ENCODE measurements at regions not wholly inside any gene's neighbourhood (a gene's known extent, or its start where the extent isn't known, plus 50 kb on each side); places are given as distances from the start of the nearest gene placed in this dataset.

DNA sequence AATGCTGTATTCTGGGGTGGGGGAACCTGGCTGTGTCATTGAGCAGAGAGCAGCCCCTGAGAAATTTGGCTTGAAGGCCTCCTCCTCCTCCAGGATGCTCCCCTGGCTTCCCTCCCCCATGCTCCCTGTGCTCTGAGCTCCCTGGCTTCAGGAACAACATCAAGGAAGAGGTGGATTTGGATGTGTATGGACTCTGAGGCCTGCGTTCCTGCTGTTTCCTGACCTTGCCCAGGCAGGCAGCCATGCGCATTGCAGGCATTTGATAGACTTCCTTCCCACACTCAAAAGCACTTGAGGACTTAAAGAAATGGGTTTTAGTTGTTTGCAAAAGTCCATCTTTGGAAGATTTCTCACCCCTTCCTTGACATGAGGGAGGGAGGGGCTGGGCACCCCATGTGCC, 1317.1 kb downstream of the BRD1 start:
- Histone ChIP-seq H3K4me3 (ENCODE audit: low read length, poor library complexity, severe bottlenecking) (no peak overlapping the region), H3K36me3 (ENCODE audit: insufficient read depth, low read length) (no peaks in the 10 kb centered on the region), H2AFZ (ENCODE audit: low read length) (no peak overlapping the region), H3K79me2 (ENCODE audit: insufficient read depth, low read length) (no peaks in the 10 kb centered on the region), H3F3A (ENCODE audit: low read depth) (no peaks in the 10 kb centered on the region), H3K4me2 (ENCODE audit: low read depth, low read length, poor library complexity, severe bottlenecking) (no peak overlapping the region), H3K9me3 (ENCODE audit: insufficient read depth, low read depth, low read length) (peaks cover 2% of the 10 kb centered on the region; the same call in 1 of the 2 replicates), H4K20me1 (ENCODE audit: insufficient read depth, low read length, poor library complexity, severe bottlenecking) (no peaks in the 10 kb centered on the region), H3K4me1 (ENCODE audit: insufficient read depth, low read length, poor library complexity, severe bottlenecking) (no peaks in the 10 kb centered on the region), H3K27me3 (ENCODE audit: insufficient read depth, low read length, poor library complexity, severe bottlenecking) (no peaks in the 10 kb centered on the region), H3K9me2 (replicated peaks; ENCODE audit: low read depth, low read length) (no peaks in the 10 kb centered on the region), H3K9ac (ENCODE audit: low read depth, low read length, poor library complexity, severe bottlenecking) (no peak overlapping the region)
- TF ChIP-seq EZH2phosphoT487 (IDR thresholded peaks at IDR 0.05; ENCODE audit: borderline replicate concordance): no peak
- TF ChIP-seq, protein P1, sequence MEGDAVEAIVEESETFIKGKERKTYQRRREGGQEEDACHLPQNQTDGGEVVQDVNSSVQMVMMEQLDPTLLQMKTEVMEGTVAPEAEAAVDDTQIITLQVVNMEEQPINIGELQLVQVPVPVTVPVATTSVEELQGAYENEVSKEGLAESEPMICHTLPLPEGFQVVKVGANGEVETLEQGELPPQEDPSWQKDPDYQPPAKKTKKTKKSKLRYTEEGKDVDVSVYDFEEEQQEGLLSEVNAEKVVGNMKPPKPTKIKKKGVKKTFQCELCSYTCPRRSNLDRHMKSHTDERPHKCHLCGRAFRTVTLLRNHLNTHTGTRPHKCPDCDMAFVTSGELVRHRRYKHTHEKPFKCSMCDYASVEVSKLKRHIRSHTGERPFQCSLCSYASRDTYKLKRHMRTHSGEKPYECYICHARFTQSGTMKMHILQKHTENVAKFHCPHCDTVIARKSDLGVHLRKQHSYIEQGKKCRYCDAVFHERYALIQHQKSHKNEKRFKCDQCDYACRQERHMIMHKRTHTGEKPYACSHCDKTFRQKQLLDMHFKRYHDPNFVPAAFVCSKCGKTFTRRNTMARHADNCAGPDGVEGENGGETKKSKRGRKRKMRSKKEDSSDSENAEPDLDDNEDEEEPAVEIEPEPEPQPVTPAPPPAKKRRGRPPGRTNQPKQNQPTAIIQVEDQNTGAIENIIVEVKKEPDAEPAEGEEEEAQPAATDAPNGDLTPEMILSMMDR (conservative IDR thresholded peaks at IDR 0.05; ENCODE audit: low read length): no peak

DNA sequence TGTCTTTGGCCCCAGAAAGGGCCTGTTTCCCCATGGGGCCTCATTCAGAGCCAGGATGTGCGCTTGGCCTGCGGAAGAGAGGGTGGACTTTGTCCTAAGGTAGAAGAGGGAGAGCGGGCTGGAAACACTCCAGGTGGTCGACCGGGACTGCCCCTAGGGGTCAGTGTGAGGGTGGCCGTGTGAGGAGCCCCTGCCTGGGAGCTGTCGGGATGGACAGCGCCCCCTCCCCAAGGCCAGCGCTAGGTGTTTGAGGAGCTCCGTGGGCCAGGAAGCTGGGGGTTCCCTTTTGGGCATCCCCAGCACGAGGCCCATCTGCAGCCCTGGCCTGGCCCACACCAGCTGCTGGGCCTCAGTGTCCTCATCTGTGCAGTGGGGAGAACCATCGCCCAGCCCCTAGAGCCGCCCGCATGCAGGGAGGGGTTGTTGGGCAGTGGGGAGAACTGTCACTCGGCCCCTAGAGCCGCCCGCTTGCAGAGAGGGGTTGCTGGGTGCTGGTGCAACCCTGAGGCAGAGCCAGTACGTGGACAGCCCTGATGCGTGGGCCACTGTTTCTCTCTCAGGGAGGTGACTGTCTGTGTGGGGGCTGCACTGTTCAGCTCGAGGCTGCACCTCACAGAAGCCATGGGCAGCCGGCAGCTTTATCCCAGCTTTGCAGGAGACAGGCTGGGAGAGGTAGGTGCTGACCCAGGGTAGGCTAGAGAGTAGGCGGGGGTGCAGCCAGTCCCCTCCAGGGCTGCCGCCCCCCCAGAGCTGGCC, 1319.9 kb downstream of the BRD1 start:
- no peak overlapping the region for H2AFZ ChIP-seq (ENCODE audit: low read length)
- TF ChIP-seq, protein P1 (conservative IDR thresholded peaks at IDR 0.05; ENCODE audit: low read length): no peak
- TF ChIP-seq EZH2phosphoT487 (IDR thresholded peaks at IDR 0.05; ENCODE audit: borderline replicate concordance): no peak
- no peaks in the 10 kb centered on the region for H4K20me1 ChIP-seq (ENCODE audit: insufficient read depth, low read length, poor library complexity, severe bottlenecking)
- no peaks in the 10 kb centered on the region for H3K27me3 ChIP-seq (ENCODE audit: insufficient read depth, low read length, poor library complexity, severe bottlenecking)
- H3K4me1 ChIP-seq (ENCODE audit: insufficient read depth, low read length, poor library complexity, severe bottlenecking): no peaks in the 10 kb centered on the region
- peaks cover 6% of the 10 kb centered on the region; the same call in 1 of the 2 replicates for H3K9me3 ChIP-seq (ENCODE audit: insufficient read depth, low read depth, low read length)
- H3K9me2 ChIP-seq (replicated peaks; ENCODE audit: low read depth, low read length): no peaks in the 10 kb centered on the region
- no peaks in the 10 kb centered on the region for H3K79me2 ChIP-seq (ENCODE audit: insufficient read depth, low read length)
- no peaks in the 10 kb centered on the region for H3K36me3 ChIP-seq (ENCODE audit: insufficient read depth, low read length)
- no peak overlapping the region for H3K4me3 ChIP-seq (ENCODE audit: low read length, poor library complexity, severe bottlenecking)
- H3K4me2 ChIP-seq (ENCODE audit: low read depth, low read length, poor library complexity, severe bottlenecking): no peak overlapping the region
- H3K9ac ChIP-seq (ENCODE audit: low read depth, low read length, poor library complexity, severe bottlenecking): no peak overlapping the region
- no peaks in the 10 kb centered on the region for H3F3A ChIP-seq (ENCODE audit: low read depth)

DNA sequence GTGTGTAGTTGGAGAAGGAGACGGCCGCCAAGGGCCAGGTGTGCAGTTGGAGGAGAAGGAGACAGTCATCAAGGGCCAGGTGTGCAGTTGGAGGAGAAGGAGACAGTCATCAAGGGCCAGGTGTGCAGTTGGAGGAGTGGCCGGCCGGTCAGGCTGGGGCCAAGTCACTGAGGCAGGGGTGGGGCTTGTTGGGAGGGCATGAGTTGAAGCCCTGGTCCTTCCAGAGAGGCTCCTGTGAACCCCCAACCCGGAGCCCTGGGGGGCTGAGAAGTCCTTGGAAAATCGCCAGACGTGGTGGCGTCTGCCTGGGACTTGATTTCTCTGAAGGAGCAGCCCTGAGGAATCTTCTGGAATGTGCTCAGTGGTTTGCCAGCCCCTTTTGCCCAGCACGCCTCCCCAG, 1320.5 kb downstream of the BRD1 start:
- H3K4me2 ChIP-seq (ENCODE audit: low read depth, low read length, poor library complexity, severe bottlenecking): no peak overlapping the region
- no peak overlapping the region for H3K9ac ChIP-seq (ENCODE audit: low read depth, low read length, poor library complexity, severe bottlenecking)
- H3K9me2 ChIP-seq (replicated peaks; ENCODE audit: low read depth, low read length): no peaks in the 10 kb centered on the region
- TF ChIP-seq EZH2phosphoT487 (IDR thresholded peaks at IDR 0.05; ENCODE audit: borderline replicate concordance): no peak
- TF ChIP-seq, protein P1 (conservative IDR thresholded peaks at IDR 0.05; ENCODE audit: low read length): no peak
- H3K27me3 ChIP-seq (ENCODE audit: insufficient read depth, low read length, poor library complexity, severe bottlenecking): no peaks in the 10 kb centered on the region
- H3K9me3 ChIP-seq (ENCODE audit: insufficient read depth, low read depth, low read length): peaks cover 6% of the 10 kb centered on the region; the same call in 1 of the 2 replicates
- H3K4me1 ChIP-seq (ENCODE audit: insufficient read depth, low read length, poor library complexity, severe bottlenecking): no peaks in the 10 kb centered on the region
- no peaks in the 10 kb centered on the region for H4K20me1 ChIP-seq (ENCODE audit: insufficient read depth, low read length, poor library complexity, severe bottlenecking)
- no peaks in the 10 kb centered on the region for H3K36me3 ChIP-seq (ENCODE audit: insufficient read depth, low read length)
- no peaks in the 10 kb centered on the region for H3F3A ChIP-seq (ENCODE audit: low read depth)
- no peak overlapping the region for H2AFZ ChIP-seq (ENCODE audit: low read length)
- no peak overlapping the region for H3K4me3 ChIP-seq (ENCODE audit: low read length, poor library complexity, severe bottlenecking)
- H3K79me2 ChIP-seq (ENCODE audit: insufficient read depth, low read length): no peaks in the 10 kb centered on the region
